OCI-LY1 (cell line): ENCODE measurements at regions not wholly inside any gene's neighbourhood (a gene's known extent, or its start where the extent isn't known, plus 50 kb on each side); places are given as distances from the start of the nearest gene placed in this dataset.

Experiments used
- H2AFZ ChIP-seq: fragments of 200-600 bp; sonication (generic), shearing (Covaris generic); 2 replicates; pipeline ENCODE4 v1.6.0; 2014; ENCODE audit warnings: antibody characterized with exemption, mild to moderate bottlenecking, low read length
- H3F3A ChIP-seq: fragments of 200-600 bp; sonication (generic), shearing (Covaris generic); 2 replicates; pipeline ENCODE4 v1.6.0; 2014; ENCODE audit warnings: mild to moderate bottlenecking, antibody characterized with exemption, low read length, moderate library complexity; ENCODE audit not compliant: insufficient read depth
- H3K27ac ChIP-seq: fragments of 200-600 bp; sonication (generic); 2 replicates; pipeline ENCODE4 v1.5.1; 2014; ENCODE audit warnings: low read length, mixed run types, mild to moderate bottlenecking, low read depth; ENCODE audit not compliant: poor library complexity, severe bottlenecking
- H3K27me3 ChIP-seq: fragments of 200-600 bp; sonication (generic); 2 replicates; pipeline ENCODE4 v1.6.0; 2014; ENCODE audit warnings: antibody characterized with exemption, mild to moderate bottlenecking, low read length, moderate library complexity; ENCODE audit not compliant: insufficient read depth
- H3K36me3 ChIP-seq: fragments of 200-600 bp; sonication (generic); 2 replicates; pipeline ENCODE4 v1.6.1; 2014; ENCODE audit warnings: mild to moderate bottlenecking, antibody characterized with exemption, low read length, moderate library complexity, mixed read lengths; ENCODE audit not compliant: insufficient read depth
- H3K4me1 ChIP-seq: fragments of 200-600 bp; sonication (generic); 2 replicates; pipeline ENCODE4 v1.5.1; 2014; ENCODE audit warnings: mild to moderate bottlenecking, low read length, moderate library complexity; ENCODE audit not compliant: insufficient read depth, severe bottlenecking
- H3K4me2 ChIP-seq: fragments of 200-600 bp; sonication (generic), shearing (Covaris generic); 2 replicates; pipeline ENCODE4 v1.6.1; 2014; ENCODE audit warnings: low read length
- H3K4me3 ChIP-seq: fragments of 200-600 bp; sonication (generic); 2 replicates; pipeline ENCODE4 v1.5.1; 2014; ENCODE audit warnings: low read length, low read depth, mild to moderate bottlenecking, mixed read lengths; ENCODE audit not compliant: poor library complexity, severe bottlenecking
- H3K79me2 ChIP-seq: fragments of 200-600 bp; shearing (Covaris generic); 2 replicates; pipeline ENCODE4 v1.6.1; 2016; ENCODE audit warnings: mixed run types, low read length, mixed read lengths; ENCODE audit not compliant: insufficient read depth
- H3K9ac ChIP-seq: fragments of 200-600 bp; sonication (generic), shearing (Covaris generic); 2 replicates; pipeline ENCODE4 v1.6.1; 2014; ENCODE audit warnings: mild to moderate bottlenecking, low read length, mixed read lengths
- H3K9me2 ChIP-seq: fragments of 200-600 bp; sonication (generic), shearing (Covaris generic); 2 replicates; pipeline ENCODE4 v1.6.1; 2014; ENCODE audit warnings: low read depth, mild to moderate bottlenecking, low read length, mixed read lengths
- H3K9me3 ChIP-seq: fragments of 200-600 bp; shearing (Covaris generic); 2 replicates; pipeline ENCODE4 v1.6.1; 2014; ENCODE audit warnings: low read length, mixed read lengths
- H4K20me1 ChIP-seq: fragments of 200-600 bp; sonication (generic), shearing (Covaris generic); 2 replicates; pipeline ENCODE4 v1.6.0; 2016; ENCODE audit warnings: mild to moderate bottlenecking, low read length; ENCODE audit not compliant: insufficient read depth
- EZH2 ChIP-seq: fragments of 200-600 bp; sonication (generic), shearing (Covaris generic); IDR thresholded peaks from 2 replicates; pipeline ENCODE4 v1.8.0; 2017; ENCODE audit warnings: borderline replicate concordance, mixed run types, mild to moderate bottlenecking, antibody characterized with exemption, low read length, moderate library complexity, mixed read lengths
- TF ChIP-seq, protein P1 (sequence below): fragments of 200-600 bp; sonication (generic), shearing (Covaris generic); IDR thresholded peaks from 2 replicates; pipeline ENCODE4 v1.5.1; 2017; ENCODE audit warnings: mild to moderate bottlenecking, antibody characterized with exemption, low read length, moderate library complexity, mixed read lengths

DNA sequence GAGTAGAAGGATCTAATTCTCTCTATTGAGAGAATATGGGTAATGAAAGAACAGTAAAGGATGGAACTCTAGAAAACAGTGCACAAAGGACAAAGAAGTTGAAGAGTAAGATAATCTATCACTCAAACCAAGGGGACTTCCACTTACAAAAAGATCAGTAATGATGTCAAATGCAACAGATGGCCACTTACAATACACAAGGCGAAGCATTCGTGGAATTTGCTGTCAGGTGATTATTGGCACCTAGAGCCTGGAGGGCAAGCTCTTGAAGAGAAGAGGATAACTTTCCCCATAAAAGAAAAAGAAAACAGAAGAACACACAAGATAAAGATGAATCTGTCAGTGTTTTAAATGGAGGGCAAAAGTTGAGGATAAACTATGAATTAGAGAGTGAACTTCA, 256.0 kb upstream of the TCF21 start:
- Histone ChIP-seq H3K4me3 (no peak overlapping the region), H3K79me2 (no peaks in the 10 kb centered on the region), H3F3A (no peaks in the 10 kb centered on the region), H3K9me2 (no peaks in the 10 kb centered on the region), H3K27ac (no peak overlapping the region), H3K27me3 (no peaks in the 10 kb centered on the region), H3K36me3 (no peaks in the 10 kb centered on the region), H2AFZ (no peak overlapping the region), H3K4me1 (no peaks in the 10 kb centered on the region), H3K9me3 (no peaks in the 10 kb centered on the region), H3K9ac (no peak overlapping the region), H3K4me2 (no peak overlapping the region), H4K20me1 (no peaks in the 10 kb centered on the region)
- TF ChIP-seq EZH2: no peak
- TF ChIP-seq, protein P1, sequence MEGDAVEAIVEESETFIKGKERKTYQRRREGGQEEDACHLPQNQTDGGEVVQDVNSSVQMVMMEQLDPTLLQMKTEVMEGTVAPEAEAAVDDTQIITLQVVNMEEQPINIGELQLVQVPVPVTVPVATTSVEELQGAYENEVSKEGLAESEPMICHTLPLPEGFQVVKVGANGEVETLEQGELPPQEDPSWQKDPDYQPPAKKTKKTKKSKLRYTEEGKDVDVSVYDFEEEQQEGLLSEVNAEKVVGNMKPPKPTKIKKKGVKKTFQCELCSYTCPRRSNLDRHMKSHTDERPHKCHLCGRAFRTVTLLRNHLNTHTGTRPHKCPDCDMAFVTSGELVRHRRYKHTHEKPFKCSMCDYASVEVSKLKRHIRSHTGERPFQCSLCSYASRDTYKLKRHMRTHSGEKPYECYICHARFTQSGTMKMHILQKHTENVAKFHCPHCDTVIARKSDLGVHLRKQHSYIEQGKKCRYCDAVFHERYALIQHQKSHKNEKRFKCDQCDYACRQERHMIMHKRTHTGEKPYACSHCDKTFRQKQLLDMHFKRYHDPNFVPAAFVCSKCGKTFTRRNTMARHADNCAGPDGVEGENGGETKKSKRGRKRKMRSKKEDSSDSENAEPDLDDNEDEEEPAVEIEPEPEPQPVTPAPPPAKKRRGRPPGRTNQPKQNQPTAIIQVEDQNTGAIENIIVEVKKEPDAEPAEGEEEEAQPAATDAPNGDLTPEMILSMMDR: no peak

GRCh38 chr6:133634474-133634873, 254.4 kb upstream of the TCF21 start:
- Histone ChIP-seq H3K9me2 (no peaks in the 10 kb centered on the region), H3K27me3 (no peaks in the 10 kb centered on the region), H3K4me1 (no peaks in the 10 kb centered on the region), H2AFZ (no peak overlapping the region), H3K79me2 (no peaks in the 10 kb centered on the region), H3K9me3 (no peaks in the 10 kb centered on the region), H4K20me1 (no peaks in the 10 kb centered on the region), H3K27ac (no peak overlapping the region), H3K4me3 (no peak overlapping the region), H3K4me2 (no peak overlapping the region), H3K36me3 (no peaks in the 10 kb centered on the region), H3F3A (no peaks in the 10 kb centered on the region), H3K9ac (no peak overlapping the region)
- no peak for TF ChIP-seq EZH2
- TF ChIP-seq, protein P1: no peak

- no peak overlapping the region for H3K27ac ChIP-seq
- no peaks in the 10 kb centered on the region for H3K27me3 ChIP-seq
- no peaks in the 10 kb centered on the region for H4K20me1 ChIP-seq
- no peak overlapping the region for H3K4me2 ChIP-seq
- H3K9me2 ChIP-seq: no peaks in the 10 kb centered on the region
- H2AFZ ChIP-seq: no peak overlapping the region
- no peak for TF ChIP-seq EZH2
- TF ChIP-seq, protein P1: no peak
- H3K4me1 ChIP-seq: no peaks in the 10 kb centered on the region
- no peak overlapping the region for H3K9ac ChIP-seq
- H3K36me3 ChIP-seq: no peaks in the 10 kb centered on the region
- no peak overlapping the region for H3K4me3 ChIP-seq
- no peaks in the 10 kb centered on the region for H3F3A ChIP-seq
- H3K79me2 ChIP-seq: no peaks in the 10 kb centered on the region
- H3K9me3 ChIP-seq: no peaks in the 10 kb centered on the region
Measured at GRCh38 chr6:133635447-133635846, 253.5 kb upstream of the TCF21 start.
